ENCODE measurements at regions not wholly inside any gene's neighbourhood (a gene's known extent, or its start where the extent isn't known, plus 50 kb on each side); places are given as distances from the start of the nearest gene placed in this dataset.

- no peak for TF ChIP-seq POLR2A (IDR thresholded peaks at IDR 0.05)
- TF ChIP-seq CTCF (IDR thresholded peaks at IDR 0.05): no peak
Measured at GRCh38 chr13:68051910-68052309, 821.8 kb upstream of the PCDH9 start.

Data from lower leg skin (tissue), 3 donors.